Neuron (in vitro differentiated cells): ENCODE measurements at regions not wholly inside any gene's neighbourhood (a gene's known extent, or its start where the extent isn't known, plus 50 kb on each side); places are given as distances from the start of the nearest gene placed in this dataset.

Experiments used
- H2AFZ ChIP-seq: one replicate; pipeline ENCODE4 v1.6.1; 2013; ENCODE audit warnings: low read depth, mild to moderate bottlenecking, inconsistent platforms, low read length, moderate library complexity
- H3K27me3 ChIP-seq: one replicate; pipeline ENCODE4 v1.6.1; 2013; ENCODE audit warnings: low read length; ENCODE audit not compliant: insufficient read depth
- H3K36me3 ChIP-seq: one replicate; pipeline ENCODE4 v1.6.1; 2013; ENCODE audit warnings: low read length; ENCODE audit not compliant: insufficient read depth
- H3K4me1 ChIP-seq: one replicate; pipeline ENCODE4 v1.6.1; 2013; ENCODE audit warnings: low read length; ENCODE audit not compliant: insufficient read depth
- H3K4me3 ChIP-seq: 2 replicates; pipeline ENCODE4 v1.5.1; 2013; ENCODE audit warnings: mild to moderate bottlenecking, low read length, moderate library complexity
- H3K9me3 ChIP-seq: one replicate; pipeline ENCODE4 v1.6.1; 2013; ENCODE audit warnings: low read length

GRCh38 chr6:119891644-119892043, 542.1 kb upstream of the MAN1A1 start:
- Histone ChIP-seq H3K4me3 (no peak overlapping the region), H3K4me1 (no peaks in the 10 kb centered on the region), H3K9me3 (no peaks in the 10 kb centered on the region), H3K27me3 (no peaks in the 10 kb centered on the region), H2AFZ (no peak overlapping the region), H3K36me3 (no peaks in the 10 kb centered on the region)

DNA sequence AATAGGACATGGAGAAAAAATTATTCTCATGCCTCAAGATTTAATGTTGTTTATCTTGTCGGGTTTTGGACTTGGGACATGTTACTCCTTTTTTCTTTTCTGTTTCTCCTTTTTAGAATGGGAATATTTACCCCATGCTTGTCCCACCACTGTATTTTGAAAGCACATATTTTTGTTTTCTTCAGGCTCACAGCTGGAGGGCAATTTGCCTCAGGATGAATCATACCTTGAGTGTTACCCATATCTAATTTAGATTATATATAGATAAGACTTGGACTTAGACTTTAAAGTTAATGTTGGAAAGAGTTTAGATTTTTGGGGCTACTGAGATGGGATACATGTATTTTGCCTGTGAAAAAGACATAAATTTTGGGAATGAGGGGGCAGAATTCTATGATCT, 541.6 kb upstream of the MAN1A1 start:
- Histone ChIP-seq H3K27me3 (no peaks in the 10 kb centered on the region), H3K9me3 (no peaks in the 10 kb centered on the region), H3K4me3 (no peak overlapping the region), H3K4me1 (no peaks in the 10 kb centered on the region), H3K36me3 (no peaks in the 10 kb centered on the region), H2AFZ (no peak overlapping the region)

DNA sequence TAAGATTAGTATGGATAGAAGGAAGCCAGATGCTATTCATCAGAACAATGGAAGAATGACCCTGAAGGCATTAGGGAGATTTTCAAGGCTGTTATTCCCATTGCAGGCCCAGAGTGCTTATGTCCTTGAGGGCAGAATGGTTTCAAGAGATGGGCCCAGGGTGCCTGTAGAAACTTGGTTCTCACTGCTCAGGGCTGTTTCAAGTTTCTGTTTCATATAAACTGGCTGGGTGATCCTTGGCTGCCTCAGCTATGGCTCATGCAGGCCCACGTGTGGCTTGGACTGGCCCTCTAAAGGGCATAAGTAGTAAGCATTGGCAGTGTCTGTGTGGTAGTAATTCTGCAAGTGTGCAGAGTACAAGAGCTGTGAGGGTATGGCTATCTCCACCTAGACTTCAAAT, 540.9 kb upstream of the MAN1A1 start:
- Histone ChIP-seq H2AFZ (no peak overlapping the region), H3K9me3 (no peaks in the 10 kb centered on the region), H3K4me1 (no peaks in the 10 kb centered on the region), H3K27me3 (no peaks in the 10 kb centered on the region), H3K36me3 (no peaks in the 10 kb centered on the region), H3K4me3 (no peak overlapping the region)

GRCh38 chr6:119887666-119888065, 538.1 kb upstream of the MAN1A1 start:
- Histone ChIP-seq H3K4me3 (no peak overlapping the region), H3K4me1 (no peaks in the 10 kb centered on the region), H2AFZ (no peak overlapping the region), H3K9me3 (no peaks in the 10 kb centered on the region), H3K36me3 (no peaks in the 10 kb centered on the region), H3K27me3 (no peaks in the 10 kb centered on the region)

DNA sequence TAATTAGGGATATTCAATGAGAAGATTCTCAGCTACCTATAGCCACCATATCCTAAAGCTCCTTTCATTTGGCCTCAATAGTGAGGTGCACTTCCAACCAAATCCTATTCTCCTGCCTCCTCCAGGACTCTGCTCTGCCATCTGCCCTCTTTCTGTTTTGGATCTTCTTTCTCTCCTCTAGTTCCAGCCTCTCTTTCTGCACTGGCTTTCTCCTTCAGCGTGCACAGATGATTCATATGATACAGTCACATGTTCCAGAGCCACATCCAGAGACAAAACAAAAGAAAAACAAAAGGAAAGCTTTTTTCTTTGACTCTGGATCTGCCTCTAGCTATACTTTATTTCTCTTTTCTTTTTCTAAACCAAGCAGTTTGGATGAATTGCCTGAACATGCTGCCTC, 531.9 kb upstream of the MAN1A1 start:
- no peaks in the 10 kb centered on the region for H3K9me3 ChIP-seq
- no peaks in the 10 kb centered on the region for H3K27me3 ChIP-seq
- no peaks in the 10 kb centered on the region for H3K4me1 ChIP-seq
- H2AFZ ChIP-seq, result no peak overlapping the region
- no peak overlapping the region for H3K4me3 ChIP-seq
- H3K36me3 ChIP-seq, result no peaks in the 10 kb centered on the region

DNA sequence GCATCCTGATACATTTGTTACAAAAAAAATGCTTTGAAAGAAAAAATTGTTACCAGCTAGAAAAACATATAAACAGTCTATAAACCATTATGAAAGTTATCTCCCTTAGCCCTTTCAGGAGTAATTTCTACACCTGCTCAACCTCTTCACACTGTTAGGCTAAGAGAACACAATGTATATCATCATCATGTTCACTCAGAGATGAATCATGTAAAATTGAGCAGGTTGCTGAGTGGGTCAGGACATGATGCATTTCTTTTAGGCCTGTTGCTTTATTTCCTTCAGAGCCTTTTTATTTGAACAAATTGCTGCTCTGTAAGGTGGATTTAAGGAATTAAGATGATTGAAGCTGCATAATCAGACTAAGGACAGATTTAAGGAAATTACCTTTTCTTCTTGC, 531.3 kb upstream of the MAN1A1 start:
- Histone ChIP-seq H3K9me3 (no peaks in the 10 kb centered on the region), H3K4me3 (no peak overlapping the region), H2AFZ (no peak overlapping the region), H3K27me3 (no peaks in the 10 kb centered on the region), H3K4me1 (no peaks in the 10 kb centered on the region), H3K36me3 (no peaks in the 10 kb centered on the region)

GRCh38 chr6:119879731-119880130, 530.2 kb upstream of the MAN1A1 start:
- H3K4me3 ChIP-seq, result no peak overlapping the region
- H3K9me3 ChIP-seq, result no peaks in the 10 kb centered on the region
- H3K36me3 ChIP-seq, result no peaks in the 10 kb centered on the region
- no peaks in the 10 kb centered on the region for H3K27me3 ChIP-seq
- H2AFZ ChIP-seq, result no peak overlapping the region
- H3K4me1 ChIP-seq, result no peaks in the 10 kb centered on the region

GRCh38 chr6:119874381-119874780, 524.8 kb upstream of the MAN1A1 start:
- Histone ChIP-seq H3K36me3 (no peaks in the 10 kb centered on the region), H3K9me3 (no peaks in the 10 kb centered on the region), H3K4me1 (no peaks in the 10 kb centered on the region), H3K27me3 (no peaks in the 10 kb centered on the region), H2AFZ (no peak overlapping the region), H3K4me3 (no peak overlapping the region)

- H3K27me3 ChIP-seq, result no peaks in the 10 kb centered on the region
- no peak overlapping the region for H2AFZ ChIP-seq
- H3K36me3 ChIP-seq, result no peaks in the 10 kb centered on the region
- H3K4me3 ChIP-seq, result no peak overlapping the region
- no peaks in the 10 kb centered on the region for H3K4me1 ChIP-seq
- no peaks in the 10 kb centered on the region for H3K9me3 ChIP-seq
Observed at GRCh38 chr6:119873107-119873506, 523.5 kb upstream of the MAN1A1 start.

DNA sequence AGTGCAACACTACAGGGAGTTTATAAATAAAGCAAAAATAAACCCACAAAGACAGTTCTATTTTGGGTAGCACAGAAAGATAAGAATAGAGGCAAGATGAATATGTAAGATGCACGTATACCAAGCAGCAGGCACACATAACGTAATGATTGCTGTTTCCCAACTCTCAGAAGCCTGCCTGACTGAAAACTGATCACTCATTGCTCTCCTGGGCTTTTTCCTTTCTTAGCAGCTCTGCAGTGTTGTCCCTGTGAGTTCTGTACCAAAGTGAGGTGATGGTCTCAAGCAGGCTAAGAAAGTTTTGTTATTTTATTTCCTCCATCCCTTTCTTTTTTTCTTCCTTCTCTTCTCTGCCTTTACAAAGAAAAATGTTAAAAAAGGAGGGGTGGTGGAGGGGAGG, 522.0 kb upstream of the MAN1A1 start:
- Histone ChIP-seq H3K9me3 (no peaks in the 10 kb centered on the region), H2AFZ (no peak overlapping the region), H3K27me3 (no peaks in the 10 kb centered on the region), H3K36me3 (no peaks in the 10 kb centered on the region), H3K4me1 (no peaks in the 10 kb centered on the region), H3K4me3 (no peak overlapping the region)

DNA sequence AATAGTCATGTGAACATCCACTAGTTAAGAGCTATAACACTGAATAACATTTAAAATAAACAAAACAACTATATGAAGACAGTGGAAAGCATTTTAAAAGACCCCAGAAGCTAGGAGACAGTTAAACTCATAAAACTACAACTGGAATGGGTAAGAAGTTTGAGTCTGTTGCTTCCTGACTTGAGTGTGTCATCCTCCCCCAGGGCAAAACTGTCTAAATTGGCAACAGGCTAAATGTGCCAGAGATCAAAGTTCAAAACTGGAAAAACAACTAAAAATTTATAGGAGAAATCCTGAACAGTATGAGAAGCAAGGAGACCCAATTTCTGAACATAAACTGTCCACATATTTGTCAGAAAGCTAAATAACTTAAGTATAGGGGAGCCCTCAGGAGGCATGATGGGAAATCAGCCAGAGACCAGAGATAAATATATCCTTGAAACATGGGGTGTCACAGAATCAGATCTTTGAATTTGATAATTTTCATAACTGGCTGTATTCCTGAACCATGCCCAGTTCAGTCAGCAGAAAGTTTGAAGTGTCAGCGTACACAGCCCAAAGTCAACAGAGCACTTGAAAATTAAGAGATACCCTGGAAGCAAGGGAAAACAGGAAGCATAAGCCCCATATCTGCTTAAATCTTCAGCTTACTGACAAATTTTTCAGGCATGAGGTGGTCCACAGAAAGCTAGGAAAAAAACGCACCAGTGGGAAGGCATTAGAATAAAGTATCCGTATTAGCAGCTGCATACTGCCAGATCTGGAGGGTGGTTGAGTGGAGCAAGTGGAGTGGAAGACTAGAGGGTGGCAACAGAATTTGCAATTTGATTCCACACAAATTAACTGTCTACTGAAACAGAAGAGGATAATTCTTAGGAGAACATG, 516.1 kb upstream of the MAN1A1 start:
- H3K27me3 ChIP-seq, result no peaks in the 10 kb centered on the region
- H2AFZ ChIP-seq, result no peak overlapping the region
- H3K9me3 ChIP-seq, result no peaks in the 10 kb centered on the region
- no peaks in the 10 kb centered on the region for H3K4me1 ChIP-seq
- no peaks in the 10 kb centered on the region for H3K36me3 ChIP-seq
- no peak overlapping the region for H3K4me3 ChIP-seq

DNA sequence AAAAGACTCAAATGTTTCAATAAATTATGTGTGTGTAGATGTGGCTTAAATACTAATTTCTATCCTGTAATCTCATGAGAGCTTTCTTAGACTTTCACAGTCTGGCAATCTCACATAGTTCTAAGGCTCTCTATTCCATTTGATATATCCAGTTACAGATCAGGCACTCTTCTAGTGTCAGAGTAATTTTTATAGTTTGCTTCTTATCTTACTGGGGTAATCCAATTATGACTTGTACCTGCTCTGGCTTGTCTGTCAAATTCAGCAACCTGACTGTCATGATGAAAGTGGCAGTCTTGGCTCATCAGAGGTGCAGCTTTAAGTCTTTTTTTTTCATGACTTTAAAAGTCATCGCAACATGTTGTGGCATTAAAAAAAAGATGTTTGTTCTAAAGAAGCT, 513.2 kb upstream of the MAN1A1 start:
- no peaks in the 10 kb centered on the region for H3K4me1 ChIP-seq
- no peaks in the 10 kb centered on the region for H3K27me3 ChIP-seq
- no peak overlapping the region for H2AFZ ChIP-seq
- H3K9me3 ChIP-seq, result no peaks in the 10 kb centered on the region
- H3K36me3 ChIP-seq, result no peaks in the 10 kb centered on the region
- H3K4me3 ChIP-seq, result no peak overlapping the region

GRCh38 chr6:119858901-119859300, 509.3 kb upstream of the MAN1A1 start:
- H3K9me3 ChIP-seq, result no peaks in the 10 kb centered on the region
- no peak overlapping the region for H3K4me3 ChIP-seq
- H2AFZ ChIP-seq, result no peak overlapping the region
- no peaks in the 10 kb centered on the region for H3K27me3 ChIP-seq
- H3K36me3 ChIP-seq, result no peaks in the 10 kb centered on the region
- H3K4me1 ChIP-seq, result no peaks in the 10 kb centered on the region

DNA sequence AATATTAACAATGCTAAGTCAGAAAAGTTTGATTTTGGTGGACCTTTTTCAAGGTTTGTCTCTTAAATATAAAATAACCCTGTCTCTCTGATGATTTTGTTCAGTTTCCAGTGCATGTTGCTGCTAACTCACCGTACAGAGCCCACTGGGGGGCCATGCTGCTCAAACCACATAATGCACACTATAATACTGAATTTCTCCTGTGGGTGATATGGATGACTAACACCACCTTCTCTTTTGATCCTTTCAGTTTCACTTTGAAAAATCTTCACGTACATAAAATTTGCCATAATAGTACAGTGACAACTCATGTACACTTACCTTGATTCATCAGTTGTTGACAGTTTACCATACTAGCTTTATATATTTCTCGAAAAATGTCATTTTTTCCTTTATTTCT, 506.6 kb upstream of the MAN1A1 start:
- H3K27me3 ChIP-seq, result no peaks in the 10 kb centered on the region
- H3K4me1 ChIP-seq, result peaks cover 3% of the 10 kb centered on the region
- H3K36me3 ChIP-seq, result no peaks in the 10 kb centered on the region
- H3K9me3 ChIP-seq, result no peaks in the 10 kb centered on the region
- no peak overlapping the region for H3K4me3 ChIP-seq
- no peak overlapping the region for H2AFZ ChIP-seq
